Stomach (tissue), 8 donors: ENCODE measurements at regions not wholly inside any gene's neighbourhood (a gene's known extent, or its start where the extent isn't known, plus 50 kb on each side); places are given as distances from the start of the nearest gene placed in this dataset.

Source experiments
- DNase-seq, 2 donors: peaks; one replicate each; pipeline versions ENCODE4 v3.0.0 to v3.0.0-alpha.2; 2013 to 2019
- H3K27ac ChIP-seq, 5 donors: fragments of 200-600 bp in 4 of 5; sonication (generic) in 4 of 5; one replicate each; pipeline ENCODE4 v1.5.1; 2013 to 2019; ENCODE audit warnings: mild to moderate bottlenecking in 1 of 5, moderate library complexity in 1 of 5
- H3K27me3 ChIP-seq, 3 donors: fragments of 200-600 bp; sonication (generic); one replicate each; pipeline ENCODE4 v1.5.1; 2017 to 2019; ENCODE audit warnings: mixed run types in 1 of 3
- H3K36me3 ChIP-seq, 4 donors: fragments of 200-600 bp; sonication (generic); 1 replicate in 3 of 4; 2 replicates in 1 of 4; pipeline ENCODE4 v1.5.1; 2016 to 2019
- H3K4me1 ChIP-seq, 4 donors: fragments of 200-600 bp; sonication (generic); one replicate each; pipeline ENCODE4 v1.5.1; 2016 to 2019
- H3K4me3 ChIP-seq, 4 donors: fragments of 200-600 bp; sonication (generic) in 3 of 4; one replicate each; pipeline ENCODE4 v1.5.1; 2016 to 2019; ENCODE audit warnings: mild to moderate bottlenecking in 1 of 4
- H3K9me3 ChIP-seq, 4 donors: fragments of 200-600 bp; sonication (generic); one replicate each; pipeline ENCODE4 v1.5.1; 2016 to 2019
- EP300 ChIP-seq: sonication (generic); formaldehyde crosslinking; IDR thresholded peaks from one replicate; pipeline ENCODE4 v1.6.1; 2017; ENCODE audit warnings: antibody characterized with exemption
- POLR2A ChIP-seq, 4 donors: fragments of 450-650 bp; IDR thresholded peaks; one replicate each; pipeline ENCODE4 v1.6.1; 2016; ENCODE audit warnings: antibody characterized with exemption in 4 of 4, control low read depth in 2 of 4, mild to moderate bottlenecking in 1 of 4, moderate library complexity in 1 of 4
- POLR2AphosphoS5 ChIP-seq, 3 donors: sonication (generic); formaldehyde crosslinking; IDR thresholded peaks; one replicate each; pipeline ENCODE4 v1.6.1; 2016; ENCODE audit warnings: antibody characterized with exemption in 3 of 3
- WGBS, 5 donors: extraction: QIAGEN DNeasy Blood & Tissue Kit in 3 of 5; methylation state at CpG; one replicate each; pipeline versions ENCODE4 v1.1.5 to v1.1.7; 2013 to 2018; 5-methylcytosine and 5-hydroxymethylcytosine counted together
- intact Hi-C: fragments of 100-400 bp; cut with DNase I; formaldehyde crosslinking; loops from one replicate; pipeline ENCODE4 v1.15.1; 2023; ENCODE audit warnings: low total_unique reads
- TF ChIP-seq, protein P1 (sequence below), 7 experiments: fragments of 450-650 bp in 4 of 7; fragments of 200-600 bp in 3 of 7; sonication (generic) in 3 of 7; IDR thresholded peaks; one replicate each; pipeline ENCODE4 v1.5.1; 2016 to 2019; ENCODE audit warnings: antibody characterized with exemption in 7 of 7, control low read depth in 2 of 7, mild to moderate bottlenecking in 1 of 7
- donor health status: healthy with polysubstance abuse.
- donor health status: Bipolar disorder and iron deficiency.
- donor health status: healthy.

DNA sequence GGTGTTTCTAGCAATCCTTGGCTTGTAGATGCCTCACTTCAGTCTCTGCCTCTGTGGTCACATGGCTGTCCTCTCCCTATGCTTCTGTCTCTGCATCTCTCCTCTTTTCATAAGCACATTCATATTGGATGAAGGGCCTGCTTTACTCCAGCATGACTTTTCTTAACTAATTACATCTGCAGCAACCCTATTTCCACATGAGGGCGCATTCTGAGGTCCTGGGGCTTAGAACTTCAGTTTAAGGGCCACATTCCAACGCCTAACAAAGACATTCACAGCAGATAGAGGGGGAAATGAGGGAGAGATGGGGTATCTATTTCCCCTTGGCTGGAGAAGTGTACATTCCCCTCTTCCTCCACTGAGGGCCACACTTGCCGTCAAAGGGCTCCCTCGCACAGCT is 489.1 kb upstream of the SALL1 start:
- Histone ChIP-seq H3K27me3 (peaks cover 0 to 17% (median 0%) of the 10 kb centered on the region in 3 donors), H3K9me3 (no peaks in the 10 kb centered on the region), H3K36me3 (no peaks in the 10 kb centered on the region), H3K27ac (no peak overlapping the region), H3K4me1 (no peaks in the 10 kb centered on the region), H3K4me3 (no peak overlapping the region)
- TF ChIP-seq, protein P1, sequence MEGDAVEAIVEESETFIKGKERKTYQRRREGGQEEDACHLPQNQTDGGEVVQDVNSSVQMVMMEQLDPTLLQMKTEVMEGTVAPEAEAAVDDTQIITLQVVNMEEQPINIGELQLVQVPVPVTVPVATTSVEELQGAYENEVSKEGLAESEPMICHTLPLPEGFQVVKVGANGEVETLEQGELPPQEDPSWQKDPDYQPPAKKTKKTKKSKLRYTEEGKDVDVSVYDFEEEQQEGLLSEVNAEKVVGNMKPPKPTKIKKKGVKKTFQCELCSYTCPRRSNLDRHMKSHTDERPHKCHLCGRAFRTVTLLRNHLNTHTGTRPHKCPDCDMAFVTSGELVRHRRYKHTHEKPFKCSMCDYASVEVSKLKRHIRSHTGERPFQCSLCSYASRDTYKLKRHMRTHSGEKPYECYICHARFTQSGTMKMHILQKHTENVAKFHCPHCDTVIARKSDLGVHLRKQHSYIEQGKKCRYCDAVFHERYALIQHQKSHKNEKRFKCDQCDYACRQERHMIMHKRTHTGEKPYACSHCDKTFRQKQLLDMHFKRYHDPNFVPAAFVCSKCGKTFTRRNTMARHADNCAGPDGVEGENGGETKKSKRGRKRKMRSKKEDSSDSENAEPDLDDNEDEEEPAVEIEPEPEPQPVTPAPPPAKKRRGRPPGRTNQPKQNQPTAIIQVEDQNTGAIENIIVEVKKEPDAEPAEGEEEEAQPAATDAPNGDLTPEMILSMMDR (IDR thresholded peaks at IDR 0.05), result no peak
- TF ChIP-seq POLR2AphosphoS5 (IDR thresholded peaks at IDR 0.05) (no peak), POLR2A (IDR thresholded peaks at IDR 0.05) (no peak), EP300 (no peak)
- intact Hi-C loops, result no loop called here
- 72 to 84% (median 82%) methylated on average over 4 of the region's 4 CpGs for WGBS, 5 donors
- DNase-seq, result no peak

DNA sequence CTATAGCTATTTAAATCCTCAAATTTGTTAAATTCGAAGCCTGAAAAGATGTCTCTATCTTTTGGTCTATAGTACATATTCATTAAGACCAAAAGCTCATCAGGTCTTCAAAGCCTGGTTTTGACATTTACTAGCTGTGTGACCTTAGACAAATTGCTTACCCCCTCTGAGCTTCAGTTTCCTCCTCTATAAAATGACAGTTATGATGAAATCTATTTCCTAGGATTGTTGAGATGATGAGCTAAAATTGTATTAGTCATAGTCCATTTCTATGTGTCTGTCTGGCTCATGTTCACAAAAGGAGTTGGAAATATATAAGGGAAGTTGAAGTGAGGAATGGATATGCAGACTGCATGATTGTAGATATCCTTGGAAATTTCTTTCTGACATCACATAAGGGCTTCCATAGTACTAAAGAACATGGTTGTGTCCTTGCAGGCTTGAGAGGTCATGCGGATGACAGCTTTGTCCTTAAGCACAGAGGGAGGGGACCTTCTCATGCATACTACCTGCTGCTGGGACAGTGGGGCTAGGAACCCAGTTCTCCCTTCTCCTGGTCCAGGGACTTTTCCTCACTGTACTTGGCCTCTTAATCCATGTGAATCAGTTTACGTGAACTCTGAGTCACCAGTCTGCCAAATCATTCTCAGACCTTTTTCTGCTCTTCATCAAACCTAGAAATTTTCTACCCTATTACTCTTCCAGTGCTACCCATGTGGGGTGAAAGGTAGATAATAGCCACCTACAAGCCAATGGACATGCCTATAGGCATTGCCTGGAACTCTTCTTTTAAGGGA is 487.5 kb upstream of the SALL1 start:
- Histone ChIP-seq H3K27ac (no peak overlapping the region), H3K9me3 (no peaks in the 10 kb centered on the region), H3K36me3 (no peaks in the 10 kb centered on the region), H3K4me3 (no peak overlapping the region), H3K27me3 (peaks cover 0 to 17% (median 0%) of the 10 kb centered on the region in 3 donors), H3K4me1 (no peaks in the 10 kb centered on the region)
- no peak for TF ChIP-seq POLR2AphosphoS5 (IDR thresholded peaks at IDR 0.05)
- TF ChIP-seq EP300, result no peak
- TF ChIP-seq POLR2A (IDR thresholded peaks at IDR 0.05), result no peak
- TF ChIP-seq, protein P1 (IDR thresholded peaks at IDR 0.05), result no peak
- DNase-seq, result no peak
- intact Hi-C loops, result loop anchor here (5.0 kb wide), 1 partner anchor 49 kb away; no protein-coding TSS in a partner anchor
- 75 to 87% (median 83%) methylated on average over 3 of the region's 3 CpGs for WGBS, 5 donors

DNA sequence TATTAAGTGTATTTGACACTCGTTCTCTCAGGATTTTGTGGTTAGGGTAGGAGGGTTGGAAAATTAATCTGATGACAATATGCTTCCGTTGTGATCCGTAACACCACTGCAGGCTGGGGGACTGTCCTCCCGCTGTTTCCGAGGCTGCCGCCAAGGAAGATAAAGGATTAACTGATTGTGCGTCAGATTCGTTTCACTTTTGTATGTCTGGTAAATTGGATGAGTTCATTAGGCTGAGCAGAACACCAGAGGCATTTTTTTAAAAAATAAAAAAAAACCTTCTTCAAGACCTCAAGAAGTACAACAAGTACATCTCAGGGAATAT is 486.7 kb upstream of the SALL1 start:
- 21 to 29% (median 25%) methylated on average over 8 of the region's 8 CpGs for WGBS, 5 donors
- TF ChIP-seq EP300 (no peak), POLR2AphosphoS5 (IDR thresholded peaks at IDR 0.05) (no peak), POLR2A (IDR thresholded peaks at IDR 0.05) (no peak)
- TF ChIP-seq, protein P1 (IDR thresholded peaks at IDR 0.05), result no peak
- Histone ChIP-seq H3K9me3 (no peaks in the 10 kb centered on the region), H3K27me3 (peaks cover 0 to 17% (median 0%) of the 10 kb centered on the region in 3 donors), H3K36me3 (no peaks in the 10 kb centered on the region), H3K4me1 (no peaks in the 10 kb centered on the region), H3K27ac (no peak overlapping the region), H3K4me3 (no peak overlapping the region)
- peak in 1 of 2 donors; percentile 11 for DNase-seq
- intact Hi-C loops, result loop anchor here (5.0 kb wide), 1 partner anchor 50 kb away; no protein-coding TSS in a partner anchor

DNA sequence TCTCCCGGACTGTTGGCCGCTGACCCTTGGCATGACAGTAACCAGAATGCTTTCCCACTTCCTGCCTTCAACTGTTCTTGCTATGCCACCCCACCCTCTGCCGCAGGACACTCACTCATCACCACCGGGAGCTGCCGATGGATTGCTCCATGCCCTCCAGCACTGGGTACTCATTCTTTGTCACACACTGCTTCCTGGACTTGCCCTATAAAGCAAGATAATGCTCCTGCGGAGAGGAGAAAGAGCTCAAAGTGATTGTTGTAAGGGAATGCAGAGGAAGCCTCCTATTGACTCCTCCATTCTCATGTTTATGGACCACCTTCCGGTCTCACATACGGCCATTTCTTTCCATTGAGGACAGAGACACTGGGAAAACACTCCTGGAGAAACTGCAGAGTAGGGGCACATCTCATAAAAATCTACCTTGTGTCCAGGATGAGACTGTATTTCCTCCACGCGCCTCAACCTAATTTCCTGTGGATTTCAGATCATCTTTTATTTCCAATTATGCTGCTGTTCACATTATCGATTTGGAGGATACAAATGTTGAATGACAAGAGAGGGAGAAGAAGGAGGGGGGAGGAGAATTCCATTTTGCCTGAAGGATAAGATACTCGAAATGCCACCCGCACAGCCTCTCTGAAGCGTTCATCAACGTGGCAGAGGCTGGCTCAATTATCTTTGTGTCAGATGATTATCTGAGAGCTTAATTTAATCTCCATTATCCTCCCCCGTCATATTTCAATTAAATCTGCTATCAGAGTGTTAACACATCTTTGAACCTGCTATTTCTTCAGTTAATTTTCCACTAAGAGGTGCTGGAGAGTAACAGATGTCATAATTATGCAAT is 486.1 kb upstream of the SALL1 start:
- no peaks in the 10 kb centered on the region for H3K4me1 ChIP-seq
- no peak overlapping the region for H3K4me3 ChIP-seq
- intact Hi-C loops, result loop anchor here (5.0 kb wide), 1 partner anchor 50 kb away; no protein-coding TSS in a partner anchor
- no peak for TF ChIP-seq EP300
- TF ChIP-seq, protein P1 (IDR thresholded peaks at IDR 0.05), result no peak
- TF ChIP-seq POLR2AphosphoS5 (IDR thresholded peaks at IDR 0.05), result no peak
- TF ChIP-seq POLR2A (IDR thresholded peaks at IDR 0.05), result no peak
- H3K27me3 ChIP-seq, result peaks cover 0 to 17% (median 0%) of the 10 kb centered on the region in 3 donors
- H3K9me3 ChIP-seq, result no peaks in the 10 kb centered on the region
- 42 to 50% (median 48%) methylated on average over 16 of the region's 16 CpGs for WGBS, 5 donors
- H3K36me3 ChIP-seq, result no peaks in the 10 kb centered on the region
- DNase-seq, result no peak
- H3K27ac ChIP-seq, result no peak overlapping the region
